DND-41 (cell line): ENCODE measurements at regions not wholly inside any gene's neighbourhood (a gene's known extent, or its start where the extent isn't known, plus 50 kb on each side); places are given as distances from the start of the nearest gene placed in this dataset.

Experiments used
- EZH2 ChIP-seq: IDR thresholded peaks from 3 replicates; pipeline ENCODE4 v1.6.1; 2012; ENCODE audit warnings: borderline replicate concordance, low read depth, mild to moderate bottlenecking, moderate library complexity, low read length, inconsistent platforms; ENCODE audit not compliant: severe bottlenecking
- TF ChIP-seq, protein P1 (sequence below): IDR thresholded peaks from 2 replicates; pipeline ENCODE4 v1.5.1; 2012; ENCODE audit warnings: borderline replicate concordance, low read length, moderate library complexity, mild to moderate bottlenecking; ENCODE audit not compliant: poor library complexity, severe bottlenecking; ENCODE audit errors: extremely low read depth

DNA sequence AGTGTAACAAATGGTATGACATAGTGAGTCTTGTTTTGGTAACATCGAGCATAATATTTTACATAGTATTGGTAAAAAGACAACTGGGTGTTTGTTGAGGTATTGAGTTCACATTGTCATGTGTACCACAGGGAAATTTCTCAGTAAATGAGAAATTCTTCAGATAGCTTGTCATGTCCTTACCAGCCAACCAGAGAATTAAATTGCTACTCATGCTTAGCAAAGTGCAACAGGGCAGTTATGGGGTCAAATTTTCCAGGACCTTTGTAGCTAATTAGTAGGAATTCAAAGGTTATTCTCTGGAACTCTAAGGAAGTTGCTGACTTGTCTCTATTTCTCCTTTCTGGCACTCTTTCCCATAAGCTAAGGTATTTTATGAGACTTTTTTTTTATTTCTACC lies 595.7 kb downstream of the EFNA5 start:
- no peak for TF ChIP-seq EZH2
- TF ChIP-seq, protein P1, sequence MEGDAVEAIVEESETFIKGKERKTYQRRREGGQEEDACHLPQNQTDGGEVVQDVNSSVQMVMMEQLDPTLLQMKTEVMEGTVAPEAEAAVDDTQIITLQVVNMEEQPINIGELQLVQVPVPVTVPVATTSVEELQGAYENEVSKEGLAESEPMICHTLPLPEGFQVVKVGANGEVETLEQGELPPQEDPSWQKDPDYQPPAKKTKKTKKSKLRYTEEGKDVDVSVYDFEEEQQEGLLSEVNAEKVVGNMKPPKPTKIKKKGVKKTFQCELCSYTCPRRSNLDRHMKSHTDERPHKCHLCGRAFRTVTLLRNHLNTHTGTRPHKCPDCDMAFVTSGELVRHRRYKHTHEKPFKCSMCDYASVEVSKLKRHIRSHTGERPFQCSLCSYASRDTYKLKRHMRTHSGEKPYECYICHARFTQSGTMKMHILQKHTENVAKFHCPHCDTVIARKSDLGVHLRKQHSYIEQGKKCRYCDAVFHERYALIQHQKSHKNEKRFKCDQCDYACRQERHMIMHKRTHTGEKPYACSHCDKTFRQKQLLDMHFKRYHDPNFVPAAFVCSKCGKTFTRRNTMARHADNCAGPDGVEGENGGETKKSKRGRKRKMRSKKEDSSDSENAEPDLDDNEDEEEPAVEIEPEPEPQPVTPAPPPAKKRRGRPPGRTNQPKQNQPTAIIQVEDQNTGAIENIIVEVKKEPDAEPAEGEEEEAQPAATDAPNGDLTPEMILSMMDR = no peak
